A673 (cell line): ENCODE measurements at regions not wholly inside any gene's neighbourhood (a gene's known extent, or its start where the extent isn't known, plus 50 kb on each side); places are given as distances from the start of the nearest gene placed in this dataset.
"Not testable (repeated sequence)": the region's sequence is repeated elsewhere in the genome, so short reads cannot be mapped to it uniquely, and the experiment has no call there.

ENCODE experiments used
- CTCF ChIP-seq: fragments of 300-800, 200-600 bp; sonication (generic); conservative IDR thresholded peaks from 2 replicates; pipeline ENCODE4 v1.5.1; 2017; ENCODE audit warnings: low read depth, mild to moderate bottlenecking, antibody characterized with exemption, low read length, moderate library complexity, mixed read lengths
- EZH2 ChIP-seq: fragments of 200-600 bp; sonication (generic); IDR thresholded peaks from 2 replicates; pipeline ENCODE4 v1.6.1; 2017; ENCODE audit warnings: borderline replicate concordance, low read depth, mild to moderate bottlenecking, mixed read lengths, antibody characterized with exemption, low read length; ENCODE audit not compliant: poor library complexity, severe bottlenecking

DNA sequence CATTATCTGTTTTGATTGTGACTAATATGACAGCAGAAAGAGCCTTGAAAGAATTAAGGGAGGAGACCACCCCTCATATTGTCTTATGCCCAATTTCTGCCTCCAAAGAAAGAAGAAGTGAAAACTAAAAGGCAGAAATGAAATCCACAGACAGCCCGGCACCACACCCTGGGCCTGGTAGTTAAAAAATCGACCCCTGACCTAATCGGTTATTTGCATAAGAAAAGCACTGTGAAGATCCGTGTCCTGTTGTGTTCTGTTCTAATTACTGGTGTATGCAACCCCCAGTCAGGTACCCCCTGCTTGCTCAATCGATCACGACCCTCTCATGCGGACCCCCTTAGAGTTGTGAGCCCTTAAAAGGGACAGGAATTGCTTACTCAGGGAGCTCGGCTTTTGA, 97.9 kb downstream of the CDRT15L2 start:
- not testable (repeated sequence) for TF ChIP-seq CTCF, EZH2
